Peyer's patch (tissue), 4 donors: ENCODE measurements at regions not wholly inside any gene's neighbourhood (a gene's known extent, or its start where the extent isn't known, plus 50 kb on each side); places are given as distances from the start of the nearest gene placed in this dataset.
"Not testable (repeated sequence)": the region's sequence is repeated elsewhere in the genome, so short reads cannot be mapped to it uniquely, and the experiment has no call there.

Experiments
- POLR2A ChIP-seq, 2 donors: fragments of 450-650 bp; IDR thresholded peaks; one replicate each; pipeline ENCODE4 v1.5.1; 2017; ENCODE audit warnings: antibody characterized with exemption in 2 of 2, mild to moderate bottlenecking in 2 of 2, moderate library complexity in 2 of 2
- TF ChIP-seq, protein P1 (sequence below), 6 experiments: fragments of 450-650 bp in 4 of 6; fragments of 200-600 bp in 2 of 6; sonication (generic) in 1 of 6; IDR thresholded peaks; one replicate each; pipeline ENCODE4 v1.5.1; 2017 to 2019; ENCODE audit warnings: antibody characterized with exemption in 6 of 6, mild to moderate bottlenecking in 3 of 6, moderate library complexity in 1 of 6

DNA sequence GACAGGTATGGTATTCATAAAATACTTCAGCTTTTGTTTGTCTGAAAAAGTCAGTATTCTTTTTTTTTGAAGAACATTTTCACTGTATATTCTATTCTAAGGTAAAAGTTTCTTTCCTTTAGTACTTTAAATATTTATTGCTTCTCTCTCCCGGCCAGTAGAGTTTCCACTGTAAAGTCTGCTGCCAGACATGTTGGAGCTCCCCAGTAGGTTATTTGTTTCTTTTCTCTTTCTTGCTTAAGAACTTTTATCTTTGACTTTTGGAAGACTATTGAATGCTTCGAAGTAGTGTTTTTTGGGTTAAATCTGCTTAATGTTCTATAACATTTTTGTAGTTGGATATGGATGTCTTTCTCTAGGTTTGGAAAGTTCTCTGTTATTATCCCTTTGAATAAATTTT lies 1613.3 kb downstream of the SPATA31A7 start:
- not testable (repeated sequence) for TF ChIP-seq POLR2A (IDR thresholded peaks at IDR 0.05)
- TF ChIP-seq, protein P1, sequence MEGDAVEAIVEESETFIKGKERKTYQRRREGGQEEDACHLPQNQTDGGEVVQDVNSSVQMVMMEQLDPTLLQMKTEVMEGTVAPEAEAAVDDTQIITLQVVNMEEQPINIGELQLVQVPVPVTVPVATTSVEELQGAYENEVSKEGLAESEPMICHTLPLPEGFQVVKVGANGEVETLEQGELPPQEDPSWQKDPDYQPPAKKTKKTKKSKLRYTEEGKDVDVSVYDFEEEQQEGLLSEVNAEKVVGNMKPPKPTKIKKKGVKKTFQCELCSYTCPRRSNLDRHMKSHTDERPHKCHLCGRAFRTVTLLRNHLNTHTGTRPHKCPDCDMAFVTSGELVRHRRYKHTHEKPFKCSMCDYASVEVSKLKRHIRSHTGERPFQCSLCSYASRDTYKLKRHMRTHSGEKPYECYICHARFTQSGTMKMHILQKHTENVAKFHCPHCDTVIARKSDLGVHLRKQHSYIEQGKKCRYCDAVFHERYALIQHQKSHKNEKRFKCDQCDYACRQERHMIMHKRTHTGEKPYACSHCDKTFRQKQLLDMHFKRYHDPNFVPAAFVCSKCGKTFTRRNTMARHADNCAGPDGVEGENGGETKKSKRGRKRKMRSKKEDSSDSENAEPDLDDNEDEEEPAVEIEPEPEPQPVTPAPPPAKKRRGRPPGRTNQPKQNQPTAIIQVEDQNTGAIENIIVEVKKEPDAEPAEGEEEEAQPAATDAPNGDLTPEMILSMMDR (IDR thresholded peaks at IDR 0.05), result not testable (repeated sequence)
